ENCODE measurements at regions not wholly inside any gene's neighbourhood (a gene's known extent, or its start where the extent isn't known, plus 50 kb on each side); places are given as distances from the start of the nearest gene placed in this dataset.

DNA sequence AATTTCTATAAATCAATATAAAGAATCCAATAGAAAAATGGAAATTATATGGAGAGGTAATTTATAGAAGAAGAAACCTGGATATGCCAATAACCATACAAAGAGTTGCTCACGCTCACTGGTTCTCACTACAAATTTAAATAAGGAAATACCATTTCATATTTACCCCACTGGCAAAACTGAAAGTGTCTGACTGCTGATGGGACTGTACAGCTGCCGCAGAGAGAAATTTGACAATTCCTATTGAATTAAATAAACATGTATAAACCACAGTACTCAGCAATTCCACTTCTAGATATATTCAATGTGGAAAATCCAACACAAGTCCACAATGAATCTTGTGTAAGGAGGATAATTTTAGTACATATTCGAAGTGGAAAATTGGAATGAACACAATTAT, 830.4 kb upstream of the GRAMD2B start:
- DNase-seq (ENCODE audit: low spot score), result no peak
- ATAC-seq (ENCODE audit: low FRiP score), result no peak
- TF ChIP-seq, protein P1, sequence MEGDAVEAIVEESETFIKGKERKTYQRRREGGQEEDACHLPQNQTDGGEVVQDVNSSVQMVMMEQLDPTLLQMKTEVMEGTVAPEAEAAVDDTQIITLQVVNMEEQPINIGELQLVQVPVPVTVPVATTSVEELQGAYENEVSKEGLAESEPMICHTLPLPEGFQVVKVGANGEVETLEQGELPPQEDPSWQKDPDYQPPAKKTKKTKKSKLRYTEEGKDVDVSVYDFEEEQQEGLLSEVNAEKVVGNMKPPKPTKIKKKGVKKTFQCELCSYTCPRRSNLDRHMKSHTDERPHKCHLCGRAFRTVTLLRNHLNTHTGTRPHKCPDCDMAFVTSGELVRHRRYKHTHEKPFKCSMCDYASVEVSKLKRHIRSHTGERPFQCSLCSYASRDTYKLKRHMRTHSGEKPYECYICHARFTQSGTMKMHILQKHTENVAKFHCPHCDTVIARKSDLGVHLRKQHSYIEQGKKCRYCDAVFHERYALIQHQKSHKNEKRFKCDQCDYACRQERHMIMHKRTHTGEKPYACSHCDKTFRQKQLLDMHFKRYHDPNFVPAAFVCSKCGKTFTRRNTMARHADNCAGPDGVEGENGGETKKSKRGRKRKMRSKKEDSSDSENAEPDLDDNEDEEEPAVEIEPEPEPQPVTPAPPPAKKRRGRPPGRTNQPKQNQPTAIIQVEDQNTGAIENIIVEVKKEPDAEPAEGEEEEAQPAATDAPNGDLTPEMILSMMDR (IDR thresholded peaks at IDR 0.05), result no peak

DNA sequence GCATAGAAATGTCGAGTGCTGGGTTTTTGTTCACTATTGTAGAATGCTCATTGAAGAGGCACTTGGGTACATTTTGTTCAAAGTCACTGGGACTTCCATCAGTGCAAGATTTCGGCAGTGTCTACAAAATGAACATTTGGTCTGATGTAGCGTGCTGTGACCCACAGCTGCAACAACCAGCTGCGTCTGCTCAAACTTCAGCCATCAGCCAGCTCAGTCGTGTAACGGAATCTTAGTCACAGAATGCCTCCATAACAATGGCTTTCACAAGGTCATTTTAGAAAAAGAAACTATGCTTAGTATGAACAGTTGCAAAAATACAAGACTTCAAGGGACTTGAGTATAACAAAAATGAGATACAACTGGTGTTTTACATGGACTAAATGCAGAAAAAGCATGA, 828.1 kb upstream of the GRAMD2B start:
- no peak for ATAC-seq (ENCODE audit: low FRiP score)
- no peak for DNase-seq (ENCODE audit: low spot score)
- TF ChIP-seq, protein P1 (IDR thresholded peaks at IDR 0.05), result no peak

DNA sequence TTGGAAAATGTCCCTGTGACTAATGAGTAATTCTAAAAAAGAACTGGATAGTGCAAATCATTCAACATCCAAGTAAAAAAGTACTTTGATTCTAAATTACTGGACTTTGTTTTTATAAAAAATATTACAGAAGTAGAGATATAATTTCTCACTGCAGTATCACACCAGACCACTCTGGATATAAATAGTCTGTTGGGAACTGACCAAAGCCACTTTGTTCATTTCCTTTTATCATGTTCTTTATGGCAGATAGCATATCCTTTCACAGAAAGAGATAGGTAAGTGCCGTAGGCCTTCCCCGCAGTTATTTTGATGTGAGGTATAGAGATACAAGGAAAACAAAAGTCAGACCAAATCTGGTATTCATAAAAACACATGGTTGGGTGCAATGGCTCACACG, 827.4 kb upstream of the GRAMD2B start:
- DNase-seq (ENCODE audit: low spot score) (no peak), ATAC-seq (ENCODE audit: low FRiP score) (no peak)
- TF ChIP-seq, protein P1 (IDR thresholded peaks at IDR 0.05), result no peak

DNA sequence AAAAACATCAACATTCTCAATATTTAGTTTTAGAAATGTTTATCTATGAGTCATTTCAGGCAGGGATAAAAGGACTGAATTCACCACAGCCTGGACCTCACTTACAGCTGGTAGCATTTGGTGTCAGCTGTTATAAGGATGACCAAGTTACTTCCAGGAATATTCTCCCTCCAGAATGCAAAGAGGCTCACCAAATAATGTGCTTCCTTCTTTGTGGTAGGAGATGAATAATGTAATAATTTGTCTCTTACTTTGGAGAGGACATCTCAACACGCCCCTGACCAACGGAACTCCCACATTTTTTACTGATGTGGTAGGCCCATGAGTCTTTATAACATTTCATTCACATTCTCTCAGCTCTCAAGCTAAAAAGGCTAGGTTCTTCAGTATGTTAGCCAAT, 825.9 kb upstream of the GRAMD2B start:
- ATAC-seq (ENCODE audit: low FRiP score) (no peak), DNase-seq (ENCODE audit: low spot score) (no peak)
- TF ChIP-seq, protein P1 (IDR thresholded peaks at IDR 0.05), result no peak

DNA sequence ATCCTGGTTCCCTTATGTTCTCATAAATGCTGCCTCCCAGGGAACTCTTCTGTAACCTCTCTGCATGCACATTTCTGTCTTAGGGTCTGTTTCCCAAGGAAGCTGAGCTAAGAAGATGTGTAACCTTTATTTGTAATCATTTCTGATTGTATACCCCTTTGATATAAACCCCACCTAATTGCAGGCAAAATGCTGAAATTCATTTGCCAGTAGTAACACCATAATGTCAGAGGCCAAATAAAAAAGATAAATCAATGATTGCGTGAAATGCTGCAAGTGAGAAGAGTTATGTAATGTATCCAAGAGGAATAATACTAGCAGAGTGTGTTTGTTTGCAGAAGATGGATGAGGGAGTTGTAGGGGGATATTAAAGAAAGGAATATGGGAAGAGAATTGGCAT, 822.6 kb upstream of the GRAMD2B start:
- TF ChIP-seq, protein P1 (IDR thresholded peaks at IDR 0.05), result no peak
- no peak for DNase-seq (ENCODE audit: low spot score)
- ATAC-seq (ENCODE audit: low FRiP score), result no peak

DNA sequence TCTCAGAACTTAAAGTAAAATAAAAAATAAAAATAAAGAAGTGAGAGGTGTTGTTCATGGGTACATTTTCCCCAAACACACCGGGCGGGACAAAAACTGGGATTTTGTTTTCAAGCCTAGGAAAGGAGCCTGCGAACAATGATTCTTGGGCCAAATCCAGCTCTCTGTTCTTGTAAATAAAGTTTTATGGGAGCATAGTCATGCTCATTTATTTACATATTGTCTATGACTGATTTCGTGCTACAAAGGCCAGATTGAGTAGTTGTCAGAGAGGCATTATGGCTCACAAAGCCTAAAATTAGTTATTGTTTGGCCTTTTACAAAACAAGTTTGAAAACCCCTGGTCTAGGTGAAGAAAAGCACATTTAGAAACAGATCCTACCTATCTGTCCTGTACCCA, 821.0 kb upstream of the GRAMD2B start:
- ATAC-seq (ENCODE audit: low FRiP score) (no peak), DNase-seq (ENCODE audit: low spot score) (no peak)
- TF ChIP-seq, protein P1 (IDR thresholded peaks at IDR 0.05), result no peak

DNA sequence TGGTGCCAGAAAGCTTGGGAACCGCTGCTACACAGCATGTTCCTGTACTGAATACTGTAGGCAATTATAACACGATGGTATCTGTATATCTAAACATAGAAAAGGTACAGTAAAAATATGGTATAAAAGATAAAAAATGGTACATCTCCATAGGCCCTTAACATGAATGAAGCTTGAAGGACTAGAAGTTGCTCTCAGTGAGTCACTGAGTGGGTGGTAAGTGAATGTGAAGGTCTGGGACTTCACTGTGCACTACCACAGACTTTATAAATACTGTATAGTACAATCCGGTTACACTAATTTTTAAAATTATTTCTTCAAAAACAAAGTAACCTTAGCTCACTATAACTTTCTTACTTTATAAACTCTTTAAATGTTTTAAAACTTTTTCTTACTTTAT, 819.9 kb upstream of the GRAMD2B start:
- TF ChIP-seq, protein P1 (IDR thresholded peaks at IDR 0.05), result no peak
- ATAC-seq (ENCODE audit: low FRiP score) (no peak), DNase-seq (ENCODE audit: low spot score) (no peak)

Data from omental fat pad (tissue), 3 donors.